ENCODE measurements at regions not wholly inside any gene's neighbourhood (a gene's known extent, or its start where the extent isn't known, plus 50 kb on each side); places are given as distances from the start of the nearest gene placed in this dataset.

GRCh38 chrY:16715278-16715677, 1164.7 kb downstream of the CDY2B start:
- intact Hi-C loops (cut with DNase I), result no loop called here
- Histone ChIP-seq H3K4me3 (ENCODE audit: low read length in 3 of 3) (no peak overlapping the region), H3K36me3 (ENCODE audit: control insufficient read depth in 2 of 3, insufficient read depth in 3 of 3, low read length in 3 of 3) (no peaks in the 10 kb centered on the region), H3K27ac (ENCODE audit: low read depth in 2 of 2, low read length in 2 of 2) (no peak overlapping the region), H3K27me3 (ENCODE audit: control insufficient read depth, insufficient read depth, low read length) (no peaks in the 10 kb centered on the region), H3K4me1 (ENCODE audit: control insufficient read depth in 2 of 3, insufficient read depth in 2 of 3, low read depth in 1 of 3, low read length in 3 of 3) (no peaks in the 10 kb centered on the region), H3K9ac (ENCODE audit: low read length in 3 of 3) (no peak overlapping the region), H3K9me3 (ENCODE audit: control insufficient read depth in 2 of 3, insufficient read depth in 1 of 3, low read length in 3 of 3) (no peaks in the 10 kb centered on the region)
- no peak for TF ChIP-seq CTCF (IDR thresholded peaks at IDR 0.05; ENCODE audit: borderline replicate concordance, extremely low read depth, insufficient read depth)
- DNase-seq, result peak in 1 of 5 donors; percentile 0
- no peak for FAIRE-seq

DNA sequence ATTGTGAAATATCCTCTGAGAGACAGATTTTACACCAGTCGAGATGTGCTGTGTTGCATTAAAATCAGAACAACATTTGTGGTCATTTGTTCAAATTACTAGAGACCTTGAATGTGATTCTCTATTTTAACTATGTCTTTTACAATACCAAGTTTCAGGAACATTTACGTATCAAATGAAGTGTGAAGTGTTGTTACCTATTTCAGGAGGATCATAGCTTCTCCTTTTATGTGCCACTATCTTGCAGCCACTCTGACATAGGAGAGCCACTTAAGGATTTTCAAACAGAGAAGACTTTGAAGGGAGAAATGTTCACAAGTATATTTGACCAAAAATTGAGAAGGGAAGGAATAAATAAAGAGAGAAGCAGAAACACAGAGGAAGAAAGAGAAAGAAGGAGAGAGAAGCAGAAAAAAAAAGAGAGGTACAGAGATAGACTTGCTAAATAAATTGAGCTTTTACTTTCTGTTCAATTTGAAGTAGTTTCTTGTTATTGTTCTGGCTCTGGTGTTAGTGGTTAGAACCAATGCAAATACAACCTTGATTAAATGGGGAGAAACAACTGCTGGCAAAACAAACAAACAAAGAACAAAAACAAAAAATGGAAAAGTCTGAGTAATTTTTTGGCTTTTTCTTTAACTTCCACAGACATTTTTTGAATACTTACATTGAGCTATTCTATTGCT, 1206.8 kb downstream of the CDY2B start:
- TF ChIP-seq CTCF (IDR thresholded peaks at IDR 0.05; ENCODE audit: borderline replicate concordance, extremely low read depth, insufficient read depth), result no peak
- Histone ChIP-seq H3K27ac (ENCODE audit: low read depth in 2 of 2, low read length in 2 of 2) (no peak overlapping the region), H3K36me3 (ENCODE audit: control insufficient read depth in 2 of 3, insufficient read depth in 3 of 3, low read length in 3 of 3) (no peaks in the 10 kb centered on the region), H3K27me3 (ENCODE audit: control insufficient read depth, insufficient read depth, low read length) (no peaks in the 10 kb centered on the region), H3K9ac (ENCODE audit: low read length in 3 of 3) (no peak overlapping the region), H3K4me3 (ENCODE audit: low read length in 3 of 3) (no peak overlapping the region), H3K4me1 (ENCODE audit: control insufficient read depth in 2 of 3, insufficient read depth in 2 of 3, low read depth in 1 of 3, low read length in 3 of 3) (no peaks in the 10 kb centered on the region), H3K9me3 (ENCODE audit: control insufficient read depth in 2 of 3, insufficient read depth in 1 of 3, low read length in 3 of 3) (no peaks in the 10 kb centered on the region)
- DNase-seq (no peak), FAIRE-seq (no peak)
- intact Hi-C loops (cut with DNase I), result no loop called here

DNA sequence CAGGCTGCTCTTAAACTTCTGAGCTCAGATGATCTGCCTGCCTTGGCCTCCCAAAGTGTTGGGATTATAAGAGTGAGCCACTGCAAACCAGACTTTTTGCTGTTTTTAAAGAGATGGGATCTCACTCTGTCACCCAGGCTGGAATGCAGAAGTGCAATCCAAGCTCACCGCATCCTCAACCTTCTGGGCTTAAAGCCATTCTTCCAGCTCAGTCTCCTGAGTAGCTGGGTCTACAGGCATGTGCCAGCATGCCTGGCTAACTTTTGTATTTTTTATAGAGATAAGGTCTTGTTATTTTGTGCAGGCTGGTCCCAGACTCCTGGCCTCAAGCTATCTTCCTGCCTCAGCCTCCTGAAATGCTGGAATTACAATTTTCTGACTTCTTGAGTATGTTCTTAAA, 1211.6 kb downstream of the CDY2B start:
- intact Hi-C loops (cut with DNase I), result no loop called here
- Histone ChIP-seq H3K4me3 (ENCODE audit: low read length in 3 of 3) (no peak overlapping the region), H3K4me1 (ENCODE audit: control insufficient read depth in 2 of 3, insufficient read depth in 2 of 3, low read depth in 1 of 3, low read length in 3 of 3) (no peaks in the 10 kb centered on the region), H3K27ac (ENCODE audit: low read depth in 2 of 2, low read length in 2 of 2) (no peak overlapping the region), H3K36me3 (ENCODE audit: control insufficient read depth in 2 of 3, insufficient read depth in 3 of 3, low read length in 3 of 3) (no peaks in the 10 kb centered on the region), H3K9me3 (ENCODE audit: control insufficient read depth in 2 of 3, insufficient read depth in 1 of 3, low read length in 3 of 3) (no peaks in the 10 kb centered on the region), H3K27me3 (ENCODE audit: control insufficient read depth, insufficient read depth, low read length) (no peaks in the 10 kb centered on the region), H3K9ac (ENCODE audit: low read length in 3 of 3) (no peak overlapping the region)
- FAIRE-seq (no peak), DNase-seq (no peak)
- TF ChIP-seq CTCF (IDR thresholded peaks at IDR 0.05; ENCODE audit: borderline replicate concordance, extremely low read depth, insufficient read depth), result no peak

DNA sequence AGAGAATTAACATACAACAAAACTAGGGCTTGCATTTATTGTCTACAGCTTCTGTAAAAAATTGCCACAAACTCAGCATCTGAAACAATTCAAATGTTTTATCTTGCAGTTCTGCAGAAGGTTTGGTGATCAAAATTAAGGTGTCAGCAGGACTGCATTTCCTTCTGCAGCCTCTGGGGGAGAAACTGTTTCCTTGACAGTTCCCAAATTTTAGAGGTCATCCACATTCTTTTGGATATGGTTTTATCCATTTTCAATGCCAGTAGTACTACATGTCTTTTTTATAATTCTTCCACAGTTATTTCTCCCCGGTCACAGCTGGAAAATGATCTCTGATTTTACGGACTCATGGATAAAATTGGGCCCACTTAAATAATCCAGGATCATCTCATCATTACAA, 1217.3 kb downstream of the CDY2B start:
- Histone ChIP-seq H3K9ac (ENCODE audit: low read length in 3 of 3) (no peak overlapping the region), H3K36me3 (ENCODE audit: control insufficient read depth in 2 of 3, insufficient read depth in 3 of 3, low read length in 3 of 3) (no peaks in the 10 kb centered on the region), H3K27ac (ENCODE audit: low read depth in 2 of 2, low read length in 2 of 2) (no peak overlapping the region), H3K9me3 (ENCODE audit: control insufficient read depth in 2 of 3, insufficient read depth in 1 of 3, low read length in 3 of 3) (no peaks in the 10 kb centered on the region), H3K27me3 (ENCODE audit: control insufficient read depth, insufficient read depth, low read length) (no peaks in the 10 kb centered on the region), H3K4me1 (ENCODE audit: control insufficient read depth in 2 of 3, insufficient read depth in 2 of 3, low read depth in 1 of 3, low read length in 3 of 3) (no peaks in the 10 kb centered on the region), H3K4me3 (ENCODE audit: low read length in 3 of 3) (no peak overlapping the region)
- FAIRE-seq, result no peak
- TF ChIP-seq CTCF (IDR thresholded peaks at IDR 0.05; ENCODE audit: borderline replicate concordance, extremely low read depth, insufficient read depth), result no peak
- no peak for DNase-seq
- intact Hi-C loops (cut with DNase I), result no loop called here
